GM23338 (cell line): ENCODE measurements at regions not wholly inside any gene's neighbourhood (a gene's known extent, or its start where the extent isn't known, plus 50 kb on each side); places are given as distances from the start of the nearest gene placed in this dataset.

ENCODE experiments used
- ATAC-seq: fragments of 200-7000 bp; cut with Tn5 transposase; 3 replicates; pipeline ENCODE4 v1.9.1; 2020
- DNase-seq: peaks from one replicate; pipeline ENCODE4 v3.0.0-alpha.2; 2015; ENCODE audit warnings: low spot score
- H2AFZ ChIP-seq: fragments of 200-600 bp; sonication (generic); 2 replicates; pipeline ENCODE4 v1.8.0; 2016; ENCODE audit warnings: antibody characterized with exemption, mild to moderate bottlenecking, moderate library complexity
- H3F3A ChIP-seq: fragments of 200-600 bp; sonication (generic); replicated peaks from 2 replicates; pipeline ENCODE4 v1.8.0; 2017; ENCODE audit warnings: antibody characterized with exemption, mixed run types, low read depth
- H3K27ac ChIP-seq: fragments of 200-600 bp; sonication (generic); 2 replicates; pipeline ENCODE4 v1.6.1; 2016; ENCODE audit warnings: low read depth
- H3K27me3 ChIP-seq: fragments of 200-600 bp; sonication (generic); 2 replicates; pipeline ENCODE4 v1.8.0; 2016; ENCODE audit warnings: mild to moderate bottlenecking, mixed run types, moderate library complexity; ENCODE audit not compliant: insufficient read depth
- H3K36me3 ChIP-seq: fragments of 200-600 bp; sonication (generic); 2 replicates; pipeline ENCODE4 v1.8.0; 2016; ENCODE audit warnings: mild to moderate bottlenecking; ENCODE audit not compliant: insufficient read depth
- H3K4me1 ChIP-seq: fragments of 200-600 bp; sonication (generic); 2 replicates; pipeline ENCODE4 v1.8.0; 2016; ENCODE audit warnings: mild to moderate bottlenecking, moderate library complexity; ENCODE audit not compliant: insufficient read depth
- H3K4me2 ChIP-seq: fragments of 200-600 bp; sonication (generic); 2 replicates; pipeline ENCODE4 v1.7.1; 2017; ENCODE audit warnings: mixed run types
- H3K4me3 ChIP-seq: fragments of 200-600 bp; sonication (generic); 2 replicates; pipeline ENCODE4 v1.6.1; 2016; ENCODE audit warnings: mixed run types
- H3K79me2 ChIP-seq: fragments of 200-600 bp; sonication (generic); replicated peaks from 2 replicates; pipeline ENCODE4 v1.8.0; 2017; ENCODE audit warnings: mild to moderate bottlenecking; ENCODE audit not compliant: insufficient read depth
- H3K9me2 ChIP-seq: fragments of 200-600 bp; sonication (generic); 2 replicates; pipeline ENCODE4 v1.8.0; 2017; ENCODE audit not compliant: insufficient read depth
- H4K20me1 ChIP-seq: fragments of 200-600 bp; sonication (generic); replicated peaks from 2 replicates; pipeline ENCODE4 v1.8.0; 2017; ENCODE audit warnings: mild to moderate bottlenecking; ENCODE audit not compliant: insufficient read depth
- H3K27ac Mint-ChIP-seq: 2 replicates; pipeline ENCODE4 v1.8.0; 2020; ENCODE audit warnings: inconsistent platforms, mild to moderate bottlenecking, moderate library complexity, mixed read lengths
- H3K27me3 Mint-ChIP-seq: 3 replicates; pipeline ENCODE4 v1.8.0; 2022; ENCODE audit warnings: low read depth, mild to moderate bottlenecking, moderate library complexity, mixed read lengths, inconsistent platforms; ENCODE audit not compliant: insufficient read depth, poor library complexity
- H3K36me3 Mint-ChIP-seq: 3 replicates; pipeline ENCODE4 v1.8.0; 2021; ENCODE audit warnings: low read depth, mild to moderate bottlenecking, inconsistent platforms, moderate library complexity, mixed read lengths
- H3K4me1 Mint-ChIP-seq: 3 replicates; pipeline ENCODE4 v1.8.0; 2020; ENCODE audit warnings: mild to moderate bottlenecking, inconsistent platforms, mixed read lengths
- H3K4me3 Mint-ChIP-seq: 3 replicates; pipeline ENCODE4 v1.8.0; 2021; ENCODE audit warnings: moderate library complexity, mild to moderate bottlenecking, inconsistent platforms, mixed read lengths
- H3K9me3 Mint-ChIP-seq: 3 replicates; pipeline ENCODE4 v1.8.0; 2020; ENCODE audit warnings: moderate library complexity, mild to moderate bottlenecking, inconsistent platforms, mixed read lengths
- CREB1 ChIP-seq: fragments of 250-450 bp; sonication (Bioruptor Pico); IDR thresholded peaks from 2 replicates; pipeline ENCODE4 v1.5.0; 2020; ENCODE audit warnings: low read depth, mild to moderate bottlenecking, moderate library complexity
- CTCF ChIP-seq, 2 experiments: fragments of 200-600 bp in 1 of 2; sonication (generic) in 1 of 2; conservative IDR thresholded peaks; 2 replicates each; pipeline versions ENCODE4 v1.5.1 to v1.6.1; 2016 to 2017; ENCODE audit warnings: antibody characterized with exemption in 2 of 2, low read depth in 2 of 2, mild to moderate bottlenecking in 2 of 2, moderate library complexity in 1 of 2
- ETS1 ChIP-seq: IDR thresholded peaks from 2 replicates; pipeline ENCODE4 v1.6.1; 2016; ENCODE audit warnings: antibody characterized with exemption
- EZH2 ChIP-seq: fragments of 200-600 bp; sonication (generic); IDR thresholded peaks from one replicate; pipeline ENCODE4 v1.8.0; 2017; ENCODE audit warnings: antibody characterized with exemption, mild to moderate bottlenecking, low read depth; ENCODE audit not compliant: unreplicated experiment
- EZH2phosphoT487 ChIP-seq: fragments of 200-600 bp; sonication (generic); IDR thresholded peaks from one replicate; pipeline ENCODE4 v1.8.1; 2018; ENCODE audit warnings: antibody characterized with exemption; ENCODE audit not compliant: unreplicated experiment
- JUNB ChIP-seq: IDR thresholded peaks from one replicate; pipeline ENCODE4 v1.6.1; 2016; ENCODE audit warnings: antibody characterized with exemption; ENCODE audit not compliant: unreplicated experiment
- NANOG ChIP-seq: IDR thresholded peaks from 2 replicates; pipeline ENCODE4 v1.6.1; 2016; ENCODE audit warnings: antibody characterized with exemption, borderline replicate concordance
- POLR2AphosphoS5 ChIP-seq: IDR thresholded peaks from 2 replicates; pipeline ENCODE4 v1.6.1; 2016; ENCODE audit warnings: antibody characterized with exemption, low read depth
- REST ChIP-seq: IDR thresholded peaks from one replicate; pipeline ENCODE4 v1.6.1; 2018; ENCODE audit warnings: antibody characterized with exemption; ENCODE audit not compliant: unreplicated experiment
- STAT1 ChIP-seq: IDR thresholded peaks from one replicate; pipeline ENCODE4 v1.6.1; 2016; ENCODE audit warnings: antibody characterized with exemption; ENCODE audit not compliant: unreplicated experiment
- ZNF114 ChIP-seq: fragments of 250-450 bp; sonication (Bioruptor Pico); IDR thresholded peaks from 2 replicates; pipeline ENCODE4 v1.5.0; 2020; ENCODE audit warnings: mild to moderate bottlenecking, moderate library complexity
- ZNF331 ChIP-seq: fragments of 250-450 bp; sonication (Bioruptor Pico); IDR thresholded peaks from 2 replicates; pipeline ENCODE4 v1.5.0; 2020; ENCODE audit warnings: low read depth, mild to moderate bottlenecking, moderate library complexity
- ZNF462 ChIP-seq: fragments of 250-450 bp; sonication (Bioruptor Pico); IDR thresholded peaks from 2 replicates; pipeline ENCODE4 v1.5.0; 2020; ENCODE audit warnings: mild to moderate bottlenecking, moderate library complexity

GRCh38 chr11:26841818-26842473 is 120.1 kb upstream of the SLC5A12 start:
- peaks cover 4% of the 10 kb centered on the region; the same call in 2 of the 3 replicates for H3K4me1 Mint-ChIP-seq
- ATAC-seq (no peak), DNase-seq (no peak)
- H3K9me3 Mint-ChIP-seq = no peaks in the 10 kb centered on the region
- Histone ChIP-seq H3K79me2 (no peaks in the 10 kb centered on the region), H4K20me1 (no peaks in the 10 kb centered on the region), H3F3A (no peaks in the 10 kb centered on the region), H3K27me3 (no peaks in the 10 kb centered on the region), H3K4me2 (no peak overlapping the region), H3K4me3 (no peak overlapping the region), H3K36me3 (no peaks in the 10 kb centered on the region), H3K9me2 (no peaks in the 10 kb centered on the region; the same call in 1 of the 2 replicates), H3K4me1 (no peaks in the 10 kb centered on the region), H2AFZ (no peak overlapping the region), H3K27ac (no peak overlapping the region)
- no peak overlapping the region for H3K27ac Mint-ChIP-seq
- TF ChIP-seq ETS1 = no peak
- TF ChIP-seq JUNB = no peak
- TF ChIP-seq EZH2 = no peak
- no peak for TF ChIP-seq CREB1 (CRISPR knock-in tag)
- no peak for TF ChIP-seq CTCF (conservative IDR thresholded peaks at IDR 0.05; ENCODE audit: low read depth in 2 of 2)
- TF ChIP-seq EZH2phosphoT487 = no peak
- no peak for TF ChIP-seq POLR2AphosphoS5
- no peak for TF ChIP-seq STAT1
- TF ChIP-seq ZNF331 (CRISPR knock-in tag) = no peak
- TF ChIP-seq ZNF114 (CRISPR knock-in tag) = no peak
- no peak for TF ChIP-seq ZNF462
- no peak for TF ChIP-seq NANOG
- TF ChIP-seq REST = no peak
- H3K36me3 Mint-ChIP-seq = no peaks in the 10 kb centered on the region
- no peak overlapping the region for H3K4me3 Mint-ChIP-seq
- no peaks in the 10 kb centered on the region for H3K27me3 Mint-ChIP-seq
